Hepatocyte (in vitro differentiated cells): ENCODE measurements at regions not wholly inside any gene's neighbourhood (a gene's known extent, or its start where the extent isn't known, plus 50 kb on each side); places are given as distances from the start of the nearest gene placed in this dataset.

ENCODE experiments used
- DNase-seq: peaks from one replicate; pipeline ENCODE4 v3.0.0-alpha.2; 2016; ENCODE audit warnings: low spot score
- H2AFZ ChIP-seq: fragments of 200-600 bp; sonication (generic); 2 replicates; pipeline ENCODE4 v1.6.0; 2016; ENCODE audit warnings: antibody characterized with exemption, mild to moderate bottlenecking
- H3K27ac ChIP-seq: fragments of 200-600 bp; sonication (generic); 2 replicates; pipeline ENCODE4 v1.5.1; 2016; ENCODE audit warnings: mild to moderate bottlenecking
- H3K27me3 ChIP-seq: fragments of 200-600 bp; sonication (generic); 2 replicates; pipeline ENCODE4 v1.6.1; 2016
- H3K36me3 ChIP-seq: fragments of 200-600 bp; sonication (generic); replicated peaks from 2 replicates; pipeline ENCODE4 v1.5.1; 2016; ENCODE audit warnings: low read depth; ENCODE audit not compliant: insufficient read depth
- H3K4me1 ChIP-seq: fragments of 200-600 bp; sonication (generic); 2 replicates; pipeline ENCODE4 v1.5.1; 2016; ENCODE audit warnings: mild to moderate bottlenecking, moderate library complexity; ENCODE audit not compliant: insufficient read depth
- H3K4me2 ChIP-seq: fragments of 200-600 bp; sonication (generic); 2 replicates; pipeline ENCODE4 v1.6.0; 2016
- H3K4me3 ChIP-seq: fragments of 200-600 bp; sonication (generic); 2 replicates; pipeline ENCODE4 v1.5.1; 2016; ENCODE audit warnings: mild to moderate bottlenecking
- H3K79me2 ChIP-seq: fragments of 200-600 bp; sonication (generic); 2 replicates; pipeline ENCODE4 v1.6.0; 2017; ENCODE audit warnings: mild to moderate bottlenecking
- H3K9me2 ChIP-seq: fragments of 200-600 bp; sonication (generic); replicated peaks from 2 replicates; pipeline ENCODE4 v1.6.0; 2017; ENCODE audit warnings: mild to moderate bottlenecking; ENCODE audit not compliant: insufficient read depth
- H3K9me3 ChIP-seq: fragments of 200-600 bp; sonication (generic); 2 replicates; pipeline ENCODE4 v1.5.1; 2016; ENCODE audit warnings: low read depth, mild to moderate bottlenecking
- H4K20me1 ChIP-seq: fragments of 200-600 bp; sonication (generic); 2 replicates; pipeline ENCODE4 v1.6.0; 2016; ENCODE audit warnings: mild to moderate bottlenecking; ENCODE audit not compliant: insufficient read depth, poor library complexity, severe bottlenecking
- EZH2 ChIP-seq: fragments of 200-600 bp; sonication (generic); IDR thresholded peaks from 2 replicates; pipeline ENCODE4 v1.6.1; 2016; ENCODE audit warnings: antibody characterized with exemption, mild to moderate bottlenecking, borderline replicate concordance
- EZH2phosphoT487 ChIP-seq: fragments of 200-600 bp; sonication (generic); IDR thresholded peaks from one replicate; pipeline ENCODE4 v1.6.1; 2018; ENCODE audit warnings: antibody characterized with exemption, mild to moderate bottlenecking, low read depth, moderate library complexity; ENCODE audit not compliant: unreplicated experiment, severe bottlenecking
- WGBS: methylation state at CpG from one replicate; pipeline ENCODE4 v1.1.6; 2016; ENCODE audit warnings: low lambda C conversion rate; ENCODE audit errors: missing lambda C conversion rate; 5-methylcytosine and 5-hydroxymethylcytosine counted together
- TF ChIP-seq, protein P1 (sequence below): fragments of 200-600 bp; sonication (generic); IDR thresholded peaks from 2 replicates; pipeline ENCODE4 v1.5.1; 2016; ENCODE audit warnings: antibody characterized with exemption, mild to moderate bottlenecking; ENCODE audit not compliant: poor library complexity

DNA sequence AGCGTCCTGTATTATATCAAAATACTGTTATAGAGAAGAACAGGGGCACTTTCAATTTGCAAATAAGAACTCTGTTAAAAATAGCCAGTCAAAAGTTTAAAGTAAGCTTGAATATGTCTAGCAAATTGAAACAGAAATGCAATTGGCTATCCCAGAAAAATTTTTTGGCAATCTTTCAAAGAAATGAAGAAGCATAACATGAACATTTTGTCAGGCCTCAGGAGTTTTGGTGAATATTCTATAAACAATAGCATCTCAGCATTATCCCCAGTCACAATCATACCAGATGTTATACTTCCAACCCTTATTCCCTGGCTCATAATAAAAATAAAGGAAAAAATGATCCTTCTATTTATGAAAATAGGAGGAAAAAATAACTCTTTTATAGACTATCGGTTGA lies 252.4 kb downstream of the GRB14 start:
- TF ChIP-seq, protein P1, sequence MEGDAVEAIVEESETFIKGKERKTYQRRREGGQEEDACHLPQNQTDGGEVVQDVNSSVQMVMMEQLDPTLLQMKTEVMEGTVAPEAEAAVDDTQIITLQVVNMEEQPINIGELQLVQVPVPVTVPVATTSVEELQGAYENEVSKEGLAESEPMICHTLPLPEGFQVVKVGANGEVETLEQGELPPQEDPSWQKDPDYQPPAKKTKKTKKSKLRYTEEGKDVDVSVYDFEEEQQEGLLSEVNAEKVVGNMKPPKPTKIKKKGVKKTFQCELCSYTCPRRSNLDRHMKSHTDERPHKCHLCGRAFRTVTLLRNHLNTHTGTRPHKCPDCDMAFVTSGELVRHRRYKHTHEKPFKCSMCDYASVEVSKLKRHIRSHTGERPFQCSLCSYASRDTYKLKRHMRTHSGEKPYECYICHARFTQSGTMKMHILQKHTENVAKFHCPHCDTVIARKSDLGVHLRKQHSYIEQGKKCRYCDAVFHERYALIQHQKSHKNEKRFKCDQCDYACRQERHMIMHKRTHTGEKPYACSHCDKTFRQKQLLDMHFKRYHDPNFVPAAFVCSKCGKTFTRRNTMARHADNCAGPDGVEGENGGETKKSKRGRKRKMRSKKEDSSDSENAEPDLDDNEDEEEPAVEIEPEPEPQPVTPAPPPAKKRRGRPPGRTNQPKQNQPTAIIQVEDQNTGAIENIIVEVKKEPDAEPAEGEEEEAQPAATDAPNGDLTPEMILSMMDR: no peak
- TF ChIP-seq EZH2phosphoT487 (no peak), EZH2 (no peak)
- no peak for DNase-seq
- H3K27ac ChIP-seq: no peak overlapping the region
- no peaks in the 10 kb centered on the region for H3K4me1 ChIP-seq
- no peaks in the 10 kb centered on the region for H3K36me3 ChIP-seq
- H2AFZ ChIP-seq: no peak overlapping the region
- H4K20me1 ChIP-seq: no peaks in the 10 kb centered on the region
- H3K27me3 ChIP-seq: no peaks in the 10 kb centered on the region
- no peaks in the 10 kb centered on the region for H3K9me2 ChIP-seq
- H3K4me3 ChIP-seq: no peak overlapping the region
- 85% methylated on average over 2 of the region's 2 CpGs for WGBS
- H3K4me2 ChIP-seq: no peak overlapping the region
- H3K9me3 ChIP-seq: no peaks in the 10 kb centered on the region
- no peaks in the 10 kb centered on the region for H3K79me2 ChIP-seq

DNA sequence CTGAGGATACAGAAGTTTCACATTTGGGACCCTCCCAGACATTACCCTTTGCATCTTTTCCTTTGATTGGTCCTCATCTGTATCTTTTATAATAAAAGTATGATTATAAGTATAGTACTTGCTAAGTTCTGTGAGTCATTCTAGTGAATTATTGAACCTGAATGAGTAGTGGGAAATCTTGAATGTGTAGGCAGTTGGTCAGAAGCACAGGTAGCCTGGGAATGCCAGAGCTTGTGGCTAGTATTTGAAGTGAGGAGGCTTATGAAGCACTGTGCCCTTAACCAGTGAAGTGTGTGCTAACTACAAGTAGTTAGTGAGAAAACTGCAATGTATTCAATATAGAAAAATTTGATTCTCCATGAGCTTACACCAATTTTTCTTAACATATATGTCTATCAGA lies 257.6 kb downstream of the GRB14 start:
- no peaks in the 10 kb centered on the region for H4K20me1 ChIP-seq
- H3K79me2 ChIP-seq: no peaks in the 10 kb centered on the region
- DNase-seq: no peak
- no peaks in the 10 kb centered on the region for H3K9me3 ChIP-seq
- no peak overlapping the region for H2AFZ ChIP-seq
- H3K4me3 ChIP-seq: no peak overlapping the region
- no peaks in the 10 kb centered on the region for H3K36me3 ChIP-seq
- no peak overlapping the region for H3K4me2 ChIP-seq
- H3K9me2 ChIP-seq: no peaks in the 10 kb centered on the region
- H3K27ac ChIP-seq: no peak overlapping the region
- TF ChIP-seq, protein P1: no peak
- TF ChIP-seq EZH2: no peak
- no peak for TF ChIP-seq EZH2phosphoT487
- no peaks in the 10 kb centered on the region for H3K27me3 ChIP-seq
- no peaks in the 10 kb centered on the region for H3K4me1 ChIP-seq

DNA sequence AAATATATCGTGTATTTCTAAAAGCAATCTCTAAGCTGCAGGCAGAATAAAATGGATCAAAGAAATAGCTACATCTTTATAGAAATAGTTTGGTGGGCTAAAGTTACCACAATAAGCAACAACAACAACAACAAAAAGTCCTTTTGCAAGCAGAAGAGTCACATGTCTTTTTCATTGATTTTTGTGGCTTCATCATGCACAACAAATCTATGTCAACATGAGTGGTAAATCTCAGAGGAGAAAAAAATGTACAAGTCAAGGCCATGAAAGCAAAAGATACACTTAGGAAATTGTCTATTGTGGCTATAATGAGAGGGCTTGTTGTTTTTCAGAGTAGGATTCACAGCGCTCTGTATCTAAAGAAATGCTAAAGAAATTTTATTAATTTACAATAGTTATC lies 269.7 kb downstream of the GRB14 start:
- DNase-seq: no peak
- H3K9me2 ChIP-seq: no peaks in the 10 kb centered on the region

DNA sequence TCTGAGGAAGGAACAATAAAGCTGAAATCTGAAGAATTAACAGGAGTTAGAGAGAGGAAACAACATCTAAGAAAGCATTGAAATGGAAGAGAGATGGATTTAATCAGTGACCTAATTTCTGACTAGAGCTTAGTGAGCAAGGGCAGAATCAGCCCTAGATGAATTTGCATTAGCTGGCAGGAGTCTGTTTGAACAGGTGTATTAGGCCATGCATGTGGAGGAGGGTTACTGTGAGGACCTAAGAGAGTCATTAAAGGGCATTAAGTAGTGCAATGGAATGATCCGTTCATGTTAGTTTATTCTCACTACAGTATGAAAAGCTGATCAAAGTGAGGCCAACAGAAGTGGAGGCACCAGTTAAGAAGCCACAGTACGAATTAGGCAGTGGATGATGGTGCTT lies 285.3 kb downstream of the GRB14 start:
- DNase-seq: no peak
- Histone ChIP-seq H2AFZ (no peak overlapping the region), H3K79me2 (no peaks in the 10 kb centered on the region), H3K27me3 (no peaks in the 10 kb centered on the region), H4K20me1 (no peaks in the 10 kb centered on the region), H3K27ac (no peak overlapping the region), H3K4me3 (no peak overlapping the region), H3K9me2 (no peaks in the 10 kb centered on the region), H3K4me2 (no peak overlapping the region), H3K4me1 (no peaks in the 10 kb centered on the region), H3K36me3 (no peaks in the 10 kb centered on the region), H3K9me3 (no peaks in the 10 kb centered on the region)
- TF ChIP-seq EZH2phosphoT487 (no peak), EZH2 (no peak)
- TF ChIP-seq, protein P1: no peak
- WGBS: 63% methylated on average over 2 of the region's 2 CpGs

More for the DNA sequence above, 269.7 kb downstream of the GRB14 start:
- H3K4me3 ChIP-seq: no peak overlapping the region
- H3K27ac ChIP-seq: no peak overlapping the region
- WGBS: 88% methylated on average over 2 of the region's 2 CpGs
- H3K4me1 ChIP-seq: no peaks in the 10 kb centered on the region
- no peaks in the 10 kb centered on the region for H3K79me2 ChIP-seq
- no peaks in the 10 kb centered on the region for H3K27me3 ChIP-seq
- H3K36me3 ChIP-seq: no peaks in the 10 kb centered on the region
- no peaks in the 10 kb centered on the region for H4K20me1 ChIP-seq
- no peaks in the 10 kb centered on the region for H3K9me3 ChIP-seq
- H3K4me2 ChIP-seq: no peak overlapping the region
- no peak overlapping the region for H2AFZ ChIP-seq
- TF ChIP-seq EZH2 (no peak), EZH2phosphoT487 (no peak)
- TF ChIP-seq, protein P1: no peak
